C4-2B (cell line): ENCODE measurements at regions not wholly inside any gene's neighbourhood (a gene's known extent, or its start where the extent isn't known, plus 50 kb on each side); places are given as distances from the start of the nearest gene placed in this dataset.

Source experiments
- H3K27ac ChIP-seq: fragments of 450-650 bp; 2 replicates; pipeline ENCODE4 v1.5.1; 2017
- ZFX ChIP-seq: fragments of 450-650 bp; IDR thresholded peaks from 2 replicates; pipeline ENCODE4 v1.6.1; 2017
- TF ChIP-seq, protein P1 (sequence below): fragments of 450-650 bp; conservative IDR thresholded peaks from 2 replicates; pipeline ENCODE4 v1.5.1; 2017; ENCODE audit warnings: mild to moderate bottlenecking

- TF ChIP-seq, protein P1, sequence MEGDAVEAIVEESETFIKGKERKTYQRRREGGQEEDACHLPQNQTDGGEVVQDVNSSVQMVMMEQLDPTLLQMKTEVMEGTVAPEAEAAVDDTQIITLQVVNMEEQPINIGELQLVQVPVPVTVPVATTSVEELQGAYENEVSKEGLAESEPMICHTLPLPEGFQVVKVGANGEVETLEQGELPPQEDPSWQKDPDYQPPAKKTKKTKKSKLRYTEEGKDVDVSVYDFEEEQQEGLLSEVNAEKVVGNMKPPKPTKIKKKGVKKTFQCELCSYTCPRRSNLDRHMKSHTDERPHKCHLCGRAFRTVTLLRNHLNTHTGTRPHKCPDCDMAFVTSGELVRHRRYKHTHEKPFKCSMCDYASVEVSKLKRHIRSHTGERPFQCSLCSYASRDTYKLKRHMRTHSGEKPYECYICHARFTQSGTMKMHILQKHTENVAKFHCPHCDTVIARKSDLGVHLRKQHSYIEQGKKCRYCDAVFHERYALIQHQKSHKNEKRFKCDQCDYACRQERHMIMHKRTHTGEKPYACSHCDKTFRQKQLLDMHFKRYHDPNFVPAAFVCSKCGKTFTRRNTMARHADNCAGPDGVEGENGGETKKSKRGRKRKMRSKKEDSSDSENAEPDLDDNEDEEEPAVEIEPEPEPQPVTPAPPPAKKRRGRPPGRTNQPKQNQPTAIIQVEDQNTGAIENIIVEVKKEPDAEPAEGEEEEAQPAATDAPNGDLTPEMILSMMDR, result peak; percentile 26
- TF ChIP-seq ZFX, result no peak
- no peak overlapping the region for H3K27ac ChIP-seq
Measured at GRCh38 chr1:194825382-194825781, 1639.0 kb upstream of the B3GALT2 start.

GRCh38 chr1:194821091-194821490, 1634.7 kb upstream of the B3GALT2 start:
- TF ChIP-seq, protein P1, result no peak
- TF ChIP-seq ZFX, result no peak
- H3K27ac ChIP-seq, result no peak overlapping the region

DNA sequence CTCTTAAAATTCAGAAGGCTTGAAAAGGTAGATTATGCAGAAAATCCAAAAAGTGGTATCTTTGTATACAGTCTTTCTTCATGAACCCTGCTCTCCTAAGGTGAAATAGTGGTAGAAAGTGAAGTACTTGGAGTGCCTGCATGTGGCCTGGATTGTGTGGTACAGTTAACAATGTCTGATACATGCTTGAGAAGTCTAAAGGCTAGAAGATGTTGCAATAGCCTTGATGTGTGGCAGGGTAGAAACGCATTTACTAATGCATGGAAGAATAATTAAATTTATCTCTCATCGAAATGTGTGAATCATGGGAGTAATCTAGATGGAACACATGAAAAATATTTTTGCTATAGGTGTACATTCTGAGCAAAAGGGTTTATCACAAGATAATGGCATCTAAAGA, 1632.3 kb upstream of the B3GALT2 start:
- H3K27ac ChIP-seq, result no peak overlapping the region
- TF ChIP-seq ZFX, result no peak
- TF ChIP-seq, protein P1, result no peak

GRCh38 chr1:194816859-194817258, 1630.4 kb upstream of the B3GALT2 start:
- TF ChIP-seq, protein P1, result no peak
- TF ChIP-seq ZFX, result no peak

GRCh38 chr1:194813096-194813495, 1626.7 kb upstream of the B3GALT2 start:
- no peak overlapping the region for H3K27ac ChIP-seq
- TF ChIP-seq, protein P1, result no peak
- no peak for TF ChIP-seq ZFX

More at GRCh38 chr1:194816859-194817258, 1630.4 kb upstream of the B3GALT2 start:
- H3K27ac ChIP-seq, result no peak overlapping the region

DNA sequence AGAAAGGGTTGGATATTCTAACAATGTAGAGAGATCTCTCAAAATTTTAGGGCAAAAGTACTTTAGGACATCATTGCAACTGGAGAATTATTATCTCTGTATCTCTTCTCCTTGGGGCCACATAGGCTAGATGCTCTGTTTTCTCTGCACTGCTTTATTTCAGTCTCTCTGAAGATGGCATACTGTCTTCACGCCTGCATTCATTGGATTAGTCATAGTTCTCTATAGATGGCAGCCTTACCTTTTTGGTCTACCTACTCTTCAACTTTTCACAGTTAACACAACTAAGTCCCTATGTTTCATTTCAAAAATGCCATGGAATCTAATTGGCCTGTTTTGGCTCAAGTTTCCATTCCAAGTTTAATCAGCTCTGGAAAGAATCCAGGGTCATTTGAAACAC, 1623.3 kb upstream of the B3GALT2 start:
- no peak overlapping the region for H3K27ac ChIP-seq
- TF ChIP-seq ZFX, result no peak
- TF ChIP-seq, protein P1, result no peak

DNA sequence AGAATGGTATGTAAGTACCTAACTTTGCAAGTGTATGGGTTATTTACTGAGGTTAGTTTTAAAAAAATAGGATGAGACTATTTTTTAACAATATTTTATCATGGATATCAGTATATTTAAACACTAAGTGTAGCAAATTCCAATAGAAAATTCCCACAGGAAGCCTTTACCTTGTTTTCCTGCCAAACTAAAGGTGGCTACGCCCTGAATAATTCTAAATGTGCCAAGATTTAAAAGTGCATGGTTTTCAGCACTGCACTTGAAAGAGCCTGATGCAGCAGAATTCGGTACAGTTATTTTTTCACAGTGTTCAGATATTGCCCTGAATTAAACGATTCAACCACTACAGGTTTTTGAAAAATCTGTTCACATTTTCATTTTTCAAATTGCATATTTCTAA, 1622.8 kb upstream of the B3GALT2 start:
- H3K27ac ChIP-seq, result no peak overlapping the region
- no peak for TF ChIP-seq ZFX
- TF ChIP-seq, protein P1, result no peak
